Kidney epithelial cell (primary cell): ENCODE measurements at regions not wholly inside any gene's neighbourhood (a gene's known extent, or its start where the extent isn't known, plus 50 kb on each side); places are given as distances from the start of the nearest gene placed in this dataset.

ENCODE experiments used
- DNase-seq: peaks from one replicate; pipeline ENCODE4 v3.0.0-alpha.2; 2010; ENCODE audit warnings: low read depth
- H3K27me3 ChIP-seq: 2 replicates; pipeline ENCODE4 v1.6.0; 2011; ENCODE audit warnings: low read length; ENCODE audit not compliant: control insufficient read depth, insufficient read depth
- H3K36me3 ChIP-seq: 2 replicates; pipeline ENCODE4 v1.5.1; 2011; ENCODE audit warnings: low read length; ENCODE audit not compliant: control insufficient read depth, insufficient read depth
- H3K4me3 ChIP-seq: 2 replicates; pipeline ENCODE4 v1.5.1; 2011; ENCODE audit warnings: low read depth, mild to moderate bottlenecking, control low read depth, low read length
- CTCF ChIP-seq: IDR thresholded peaks from 2 replicates; pipeline ENCODE4 v1.5.1; 2011; ENCODE audit warnings: mild to moderate bottlenecking, moderate library complexity, low read length, control low read depth, inconsistent platforms; ENCODE audit not compliant: insufficient read depth, poor library complexity, severe bottlenecking

GRCh38 chr6:44500074-44500473 is 112.6 kb downstream of the CDC5L start:
- Histone ChIP-seq H3K4me3 (no peak overlapping the region), H3K36me3 (no peaks in the 10 kb centered on the region), H3K27me3 (no peaks in the 10 kb centered on the region)
- no peak for TF ChIP-seq CTCF
- no peak for DNase-seq

- no peak for DNase-seq
- Histone ChIP-seq H3K4me3 (no peak overlapping the region), H3K36me3 (no peaks in the 10 kb centered on the region), H3K27me3 (no peaks in the 10 kb centered on the region)
- TF ChIP-seq CTCF: no peak
These were observed 116.0 kb downstream of the CDC5L start for GRCh38 chr6:44503471-44503870.

- TF ChIP-seq CTCF: no peak
- Histone ChIP-seq H3K27me3 (no peaks in the 10 kb centered on the region), H3K4me3 (no peak overlapping the region), H3K36me3 (no peaks in the 10 kb centered on the region)
- no peak for DNase-seq
These were observed 116.8 kb downstream of the CDC5L start for GRCh38 chr6:44504301-44504791.

- Histone ChIP-seq H3K4me3 (no peak overlapping the region), H3K36me3 (no peaks in the 10 kb centered on the region), H3K27me3 (no peaks in the 10 kb centered on the region)
- no peak for DNase-seq
- no peak for TF ChIP-seq CTCF
These were observed 118.2 kb downstream of the CDC5L start for GRCh38 chr6:44505751-44506150.

- no peaks in the 10 kb centered on the region for H3K36me3 ChIP-seq
- no peak for TF ChIP-seq CTCF
- no peak for DNase-seq
- no peaks in the 10 kb centered on the region for H3K27me3 ChIP-seq
- no peak overlapping the region for H3K4me3 ChIP-seq
These were observed 119.5 kb downstream of the CDC5L start for GRCh38 chr6:44507014-44507413.

- H3K4me3 ChIP-seq: no peak overlapping the region
- H3K27me3 ChIP-seq: no peaks in the 10 kb centered on the region
- no peaks in the 10 kb centered on the region for H3K36me3 ChIP-seq
- peak; percentile 57 for DNase-seq
- no peak for TF ChIP-seq CTCF
These were observed 121.1 kb downstream of the CDC5L start for GRCh38 chr6:44508646-44509045.
